Right lobe of liver (tissue), 4 donors: ENCODE measurements at regions not wholly inside any gene's neighbourhood (a gene's known extent, or its start where the extent isn't known, plus 50 kb on each side); places are given as distances from the start of the nearest gene placed in this dataset.

Source experiments
- POLR2A ChIP-seq: fragments of 450-650 bp; IDR thresholded peaks from one replicate; pipeline ENCODE4 v1.6.1; 2017; ENCODE audit warnings: antibody characterized with exemption, mild to moderate bottlenecking
- TF ChIP-seq, protein P1 (sequence below), 4 donors: fragments of 200-600 bp in 3 of 4; fragments of 450-650 bp in 1 of 4; IDR thresholded peaks; one replicate each; pipeline versions ENCODE4 v1.5.1 to v1.8.0; 2016 to 2022; ENCODE audit warnings: antibody characterized with exemption in 4 of 4, mild to moderate bottlenecking in 2 of 4
- donor health status: DM: no; HTN: no; CAD: no.
- donor health status: DM: no; HTN: no; CAD: no.
- donor health status: DM: no; HTN: yes; CAD: no.

DNA sequence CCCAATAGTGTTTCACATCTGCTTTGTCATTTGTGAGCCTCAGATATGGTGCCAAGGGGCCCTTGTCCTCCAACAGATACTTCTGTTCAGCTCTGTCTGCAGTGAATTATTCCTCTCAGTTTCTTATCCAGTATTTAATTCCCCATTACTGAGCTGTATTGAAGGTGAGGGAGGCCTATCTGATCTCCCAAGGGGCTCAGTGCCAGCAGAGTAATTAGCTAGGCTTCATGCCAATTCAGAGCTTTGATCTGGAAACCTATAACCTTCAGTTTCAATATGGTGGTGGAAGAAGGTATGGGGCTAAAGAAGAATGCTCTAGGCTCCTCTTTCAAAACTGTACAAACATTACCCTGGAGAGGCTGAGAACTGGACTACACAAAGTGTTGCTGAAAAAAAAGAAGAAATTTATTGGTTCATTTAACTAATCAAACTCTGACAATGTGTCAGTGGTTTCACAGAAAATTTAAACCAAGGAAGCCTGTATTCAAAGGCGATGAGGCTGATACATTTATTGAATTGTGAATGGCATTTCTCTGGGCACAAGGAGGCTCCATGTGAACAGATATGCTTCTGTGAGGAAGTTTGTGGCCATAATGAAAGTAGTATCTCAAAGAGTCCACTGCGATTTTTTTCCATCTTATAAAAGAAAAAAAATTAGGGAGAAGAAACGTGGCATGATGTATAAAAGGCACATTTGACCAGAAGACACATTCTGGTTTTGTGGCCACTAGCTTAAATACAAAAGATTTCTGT, 397.8 kb downstream of the TLE4 start:
- TF ChIP-seq, protein P1, sequence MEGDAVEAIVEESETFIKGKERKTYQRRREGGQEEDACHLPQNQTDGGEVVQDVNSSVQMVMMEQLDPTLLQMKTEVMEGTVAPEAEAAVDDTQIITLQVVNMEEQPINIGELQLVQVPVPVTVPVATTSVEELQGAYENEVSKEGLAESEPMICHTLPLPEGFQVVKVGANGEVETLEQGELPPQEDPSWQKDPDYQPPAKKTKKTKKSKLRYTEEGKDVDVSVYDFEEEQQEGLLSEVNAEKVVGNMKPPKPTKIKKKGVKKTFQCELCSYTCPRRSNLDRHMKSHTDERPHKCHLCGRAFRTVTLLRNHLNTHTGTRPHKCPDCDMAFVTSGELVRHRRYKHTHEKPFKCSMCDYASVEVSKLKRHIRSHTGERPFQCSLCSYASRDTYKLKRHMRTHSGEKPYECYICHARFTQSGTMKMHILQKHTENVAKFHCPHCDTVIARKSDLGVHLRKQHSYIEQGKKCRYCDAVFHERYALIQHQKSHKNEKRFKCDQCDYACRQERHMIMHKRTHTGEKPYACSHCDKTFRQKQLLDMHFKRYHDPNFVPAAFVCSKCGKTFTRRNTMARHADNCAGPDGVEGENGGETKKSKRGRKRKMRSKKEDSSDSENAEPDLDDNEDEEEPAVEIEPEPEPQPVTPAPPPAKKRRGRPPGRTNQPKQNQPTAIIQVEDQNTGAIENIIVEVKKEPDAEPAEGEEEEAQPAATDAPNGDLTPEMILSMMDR (IDR thresholded peaks at IDR 0.05), result no peak
- TF ChIP-seq POLR2A, result no peak
